ENCODE measurements at regions not wholly inside any gene's neighbourhood (a gene's known extent, or its start where the extent isn't known, plus 50 kb on each side); places are given as distances from the start of the nearest gene placed in this dataset.

DNA sequence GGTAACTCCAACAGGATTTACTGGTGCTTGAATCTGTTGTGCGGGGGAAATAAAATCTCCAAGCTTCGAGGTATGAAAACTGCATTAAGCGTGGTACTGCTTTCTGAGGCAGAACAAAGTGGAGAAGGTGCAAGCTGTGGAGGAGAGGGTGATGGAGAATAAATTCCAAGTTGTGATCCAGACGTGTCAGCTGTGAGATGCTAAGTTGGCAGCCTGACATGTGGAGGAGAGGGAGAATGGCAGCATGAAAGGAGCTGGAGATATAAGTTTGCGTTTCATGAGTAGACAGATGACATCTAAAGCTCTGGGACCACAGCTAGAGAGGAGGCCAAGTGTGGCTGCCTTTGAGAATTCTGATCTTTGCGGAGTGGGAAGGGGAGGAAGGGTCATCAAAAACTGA lies 411.8 kb downstream of the FBXO15 start:
- no peak for DNase-seq (ENCODE audit: low spot score)

DNA sequence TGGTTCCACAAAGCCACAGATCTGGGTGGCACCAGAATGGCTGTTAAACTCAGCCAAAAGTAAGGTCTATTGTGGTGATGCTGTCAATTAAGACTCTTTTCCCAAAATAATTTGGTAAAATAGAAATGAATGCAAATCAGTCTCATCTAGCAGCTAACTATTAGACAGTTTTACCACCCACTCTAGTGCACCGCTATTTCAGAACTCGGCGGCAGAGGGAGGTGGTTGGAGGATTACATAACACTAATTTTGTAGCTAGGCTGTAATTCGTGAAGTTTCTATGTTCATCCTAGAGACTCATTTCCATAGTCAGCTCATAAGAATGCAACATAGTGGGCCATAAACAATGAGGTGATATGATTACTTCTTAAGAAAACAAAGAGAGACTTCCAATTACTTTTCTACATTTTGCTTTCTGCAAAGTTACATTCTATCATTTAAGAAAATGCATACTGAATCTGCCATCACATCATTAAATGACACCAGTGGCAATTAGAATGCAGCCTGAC lies 413.8 kb downstream of the FBXO15 start:
- peak; percentile 52 for DNase-seq (ENCODE audit: low spot score)

DNA sequence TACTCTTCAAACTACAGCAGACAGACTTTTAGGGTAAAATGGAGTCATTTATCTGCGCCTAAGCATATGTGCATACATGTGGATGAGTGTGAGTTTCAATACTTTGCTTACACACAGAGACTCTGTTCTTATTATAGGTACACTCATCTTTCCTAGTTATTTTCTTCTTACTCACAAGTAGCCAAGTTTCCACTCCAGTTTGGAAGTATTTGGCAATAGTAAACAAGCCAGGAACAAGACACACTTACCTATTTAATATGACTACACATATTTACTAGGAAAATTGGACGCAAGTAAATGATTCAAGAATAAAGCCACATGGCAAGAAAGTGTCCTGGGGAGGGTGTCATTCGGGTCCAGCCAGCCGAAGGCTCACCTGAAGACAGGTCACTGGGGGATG lies 414.3 kb downstream of the FBXO15 start:
- no peak for DNase-seq (ENCODE audit: low spot score)

DNA sequence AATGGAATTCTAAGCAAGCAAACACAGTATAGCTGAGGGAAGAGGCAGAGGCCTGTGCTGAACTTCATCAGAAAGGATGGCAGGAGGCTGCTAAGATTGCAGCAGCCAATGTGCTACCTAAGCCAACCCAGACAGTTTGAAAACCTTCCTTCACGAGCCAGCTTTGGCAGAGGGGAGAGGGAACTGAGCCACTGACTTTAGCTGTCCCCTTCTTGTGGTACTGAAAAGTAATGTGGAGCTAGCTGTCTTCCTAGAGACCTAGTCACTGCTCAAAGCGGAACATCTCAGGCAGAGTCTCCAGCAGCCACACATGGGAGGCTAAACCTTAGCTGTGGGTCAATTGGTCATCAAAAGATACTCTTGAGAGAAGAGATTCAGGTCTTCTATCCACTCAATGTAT lies 419.0 kb downstream of the FBXO15 start:
- DNase-seq (ENCODE audit: low spot score) = no peak

DNA sequence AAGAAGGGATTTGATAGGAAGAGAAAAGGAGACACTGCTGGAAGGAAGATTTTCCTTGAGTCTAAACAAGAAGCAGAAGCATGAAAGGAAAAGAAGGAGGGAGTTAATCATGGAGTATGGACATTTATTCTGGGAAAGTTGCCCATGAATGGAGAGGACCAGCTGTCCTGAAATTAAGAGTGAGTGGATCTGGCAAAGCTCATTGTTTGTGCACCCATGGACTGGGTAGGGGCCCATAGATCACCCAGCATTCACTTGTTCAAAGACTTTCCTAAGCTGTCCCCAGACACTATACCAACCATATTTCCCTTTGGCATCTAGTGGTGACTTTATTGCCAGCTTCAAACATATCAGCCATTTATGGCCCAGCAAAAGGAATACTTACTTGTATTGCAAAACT lies 422.7 kb downstream of the FBXO15 start:
- no peak for DNase-seq (ENCODE audit: low spot score)

DNA sequence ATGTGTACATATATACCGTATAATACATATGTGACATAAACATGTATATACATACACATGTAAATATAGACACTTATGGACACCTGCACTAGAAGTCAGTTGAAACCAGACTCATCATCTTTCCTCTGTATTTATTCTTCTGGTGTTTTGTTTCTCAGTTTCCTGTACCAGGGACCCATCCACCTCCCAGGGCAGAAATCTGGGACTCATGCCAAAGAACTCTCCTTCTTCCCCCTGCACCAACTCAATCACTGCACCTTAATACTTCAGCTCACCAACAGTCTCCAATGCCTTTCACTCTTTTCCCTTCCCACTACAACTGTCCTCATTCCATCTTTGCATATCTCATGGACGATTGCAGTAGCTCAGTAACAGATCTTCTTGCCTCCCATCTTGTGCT lies 428.0 kb downstream of the FBXO15 start:
- DNase-seq (ENCODE audit: low spot score) = no peak

DNA sequence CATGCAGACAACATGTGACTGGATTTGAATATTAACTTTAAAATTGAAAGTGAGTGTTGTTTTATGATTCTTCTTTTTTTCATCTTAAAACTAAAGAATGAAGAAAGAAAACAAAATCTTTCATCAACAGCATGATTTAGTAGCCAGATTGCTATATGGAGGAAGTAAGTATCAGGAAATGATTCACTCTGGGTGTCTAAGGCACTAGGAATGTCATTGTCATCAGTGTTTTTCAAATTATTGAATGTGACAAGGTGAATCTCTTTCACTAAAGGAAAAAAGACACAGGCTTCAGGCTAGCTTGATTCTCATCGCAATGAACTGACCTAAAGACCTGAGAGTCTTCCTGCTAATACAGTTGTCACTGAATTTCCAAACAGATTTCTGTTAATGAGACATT lies 430.1 kb downstream of the FBXO15 start:
- no peak for DNase-seq (ENCODE audit: low spot score)

DNA sequence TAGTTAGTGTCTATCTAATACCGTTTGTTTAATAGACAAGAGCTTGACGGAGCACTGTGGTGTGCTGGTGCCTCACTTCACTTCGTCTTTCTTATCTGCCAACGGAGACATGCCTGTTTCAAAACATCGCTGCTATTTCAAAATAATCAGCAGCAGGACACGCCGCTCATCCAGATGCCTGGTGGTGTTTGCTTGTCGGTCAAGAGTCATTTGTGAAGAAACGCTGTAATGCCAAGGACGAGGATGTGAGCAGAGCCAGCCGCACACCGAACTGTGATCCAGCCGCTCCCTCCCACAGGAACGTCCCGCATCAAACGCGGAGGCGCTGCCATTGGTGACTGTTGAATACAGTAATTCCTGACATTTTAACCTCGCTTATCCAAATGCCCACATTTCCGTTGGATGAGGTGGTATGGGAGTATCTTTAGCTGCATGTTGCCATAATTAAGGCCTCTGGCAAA lies 432.4 kb downstream of the FBXO15 start:
- DNase-seq (ENCODE audit: low spot score) = no peak

DNA sequence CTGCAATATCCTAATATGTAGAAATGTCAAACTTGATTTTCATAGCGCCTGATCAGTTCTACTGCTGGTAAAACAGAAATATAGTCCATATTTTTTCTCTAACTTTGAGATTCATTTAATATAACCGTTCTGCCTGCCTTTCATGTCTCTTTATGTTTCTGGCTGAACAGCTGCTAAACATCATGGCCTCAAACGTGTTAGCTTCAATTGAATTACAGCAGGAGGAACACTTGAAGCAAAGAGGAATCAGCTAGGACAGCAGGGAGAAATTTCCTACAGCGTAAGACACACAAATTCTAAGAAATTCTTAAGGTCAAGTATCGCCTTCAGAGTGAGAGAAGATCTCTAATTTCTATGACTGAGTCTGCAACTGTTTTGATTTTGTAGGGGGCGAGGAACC lies 433.2 kb downstream of the FBXO15 start:
- DNase-seq (ENCODE audit: low spot score) = no peak

DNA sequence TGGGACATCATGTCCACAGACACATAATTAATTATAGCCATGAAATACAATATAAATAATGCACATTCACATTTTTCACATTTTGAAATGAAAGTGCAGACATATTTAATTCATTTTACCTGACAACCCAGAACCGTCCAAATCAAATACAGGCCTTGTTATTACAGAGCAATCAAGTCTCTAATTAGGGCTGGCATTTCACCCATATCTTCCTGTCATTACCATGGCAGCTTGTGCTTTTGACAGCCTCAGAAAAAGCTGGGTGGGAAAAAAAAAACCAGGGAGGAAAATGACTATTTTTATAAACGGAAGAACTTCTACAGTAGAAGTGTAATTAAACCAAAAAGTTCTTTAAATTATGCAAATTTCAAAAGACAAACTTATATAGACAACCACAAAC lies 436.4 kb downstream of the FBXO15 start:
- DNase-seq (ENCODE audit: low spot score) = no peak

DNA sequence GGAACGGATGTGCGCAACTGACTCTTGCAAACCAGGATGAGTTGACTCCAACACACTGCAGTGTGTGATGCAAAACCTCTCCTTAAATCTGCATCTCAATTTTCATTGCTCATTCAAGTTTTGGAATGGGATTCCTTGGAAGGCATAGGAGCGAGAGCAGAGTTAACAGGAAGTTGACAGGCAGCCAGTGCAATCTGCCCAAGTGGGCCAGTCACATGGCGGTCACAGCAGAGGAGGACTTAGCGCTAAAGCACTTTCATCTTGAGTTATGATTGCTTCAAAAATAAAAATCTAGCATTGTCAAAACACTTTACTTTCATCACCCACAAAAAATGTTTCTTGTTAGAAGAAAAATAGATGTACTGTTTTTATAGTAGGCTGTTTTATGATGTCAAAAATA lies 439.0 kb downstream of the FBXO15 start:
- no peak for DNase-seq (ENCODE audit: low spot score)

DNA sequence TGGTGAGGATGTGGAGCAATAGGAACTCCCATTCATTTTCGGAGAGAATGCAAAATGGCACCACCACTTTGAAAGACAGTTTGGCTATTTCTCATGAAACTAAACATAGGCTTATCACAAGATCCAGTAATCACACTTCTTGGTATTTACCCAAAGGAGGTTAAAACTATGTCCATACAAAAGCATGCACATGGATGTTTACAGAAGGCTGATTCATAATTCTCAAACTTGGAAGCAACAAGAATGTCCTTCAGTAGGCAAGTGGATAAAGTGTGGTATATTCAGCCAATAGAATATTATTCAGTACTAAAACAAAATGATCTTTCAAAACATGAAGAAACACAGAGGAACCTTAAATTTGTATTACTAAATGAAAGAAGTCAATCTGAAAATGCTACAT lies 440.6 kb downstream of the FBXO15 start:
- DNase-seq (ENCODE audit: low spot score) = no peak

DNA sequence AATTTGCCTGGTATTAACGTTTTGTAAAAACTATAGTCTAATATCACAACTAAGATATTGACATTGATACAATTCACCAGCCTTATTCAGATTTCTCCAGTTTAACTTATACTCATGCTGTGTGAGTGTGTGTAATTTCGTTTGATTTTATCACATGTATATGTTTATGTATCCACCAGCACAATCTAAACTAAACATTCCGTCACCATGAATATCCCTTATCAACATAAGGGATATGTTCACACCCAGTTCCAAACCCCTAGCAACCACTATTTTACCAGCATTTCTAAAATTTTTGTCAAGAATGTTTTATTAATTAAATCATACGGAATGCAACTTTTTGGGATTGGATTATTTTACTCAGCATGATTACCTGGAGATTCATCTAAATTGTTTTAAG lies 450.3 kb downstream of the FBXO15 start:
- DNase-seq (ENCODE audit: low spot score) = no peak

DNA sequence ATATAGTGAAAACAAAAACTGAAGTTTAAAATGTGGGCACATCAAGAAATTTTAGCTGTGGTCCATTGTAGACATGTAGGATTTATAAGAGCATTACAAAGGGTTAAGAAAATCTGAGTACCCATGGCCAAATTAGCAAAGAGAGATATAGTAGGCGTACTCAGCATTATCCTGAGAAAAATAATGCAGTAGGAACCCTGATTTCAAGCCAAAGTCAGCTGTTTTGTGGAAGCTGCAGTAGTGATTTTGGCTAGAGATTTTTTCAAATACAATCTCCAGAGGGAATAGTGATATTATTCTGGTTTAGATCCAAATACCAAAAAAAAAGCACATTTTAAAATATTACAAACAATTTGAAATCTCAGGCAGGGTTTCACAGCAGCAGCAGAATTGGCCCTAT lies 450.9 kb downstream of the FBXO15 start:
- no peak for DNase-seq (ENCODE audit: low spot score)

DNA sequence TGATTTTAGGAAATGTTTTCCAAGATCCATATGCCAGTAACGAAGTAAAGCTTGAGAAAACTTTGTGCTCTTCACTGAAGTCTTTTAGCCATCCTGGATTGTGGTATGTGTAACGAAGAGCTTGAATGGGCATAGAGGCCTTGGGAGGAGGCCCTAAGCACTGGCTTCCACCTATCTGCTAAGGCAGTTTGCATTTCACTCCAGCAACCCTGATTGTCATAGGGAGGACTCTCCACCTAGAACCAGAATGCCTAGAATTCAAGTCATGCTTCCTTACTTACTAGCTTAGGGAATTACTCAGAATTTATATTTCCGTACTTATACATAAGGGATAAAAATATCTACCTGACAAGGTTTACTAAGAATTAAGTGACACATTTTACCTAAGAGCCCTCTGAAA lies 451.5 kb downstream of the FBXO15 start:
- no peak for DNase-seq (ENCODE audit: low spot score)

DNA sequence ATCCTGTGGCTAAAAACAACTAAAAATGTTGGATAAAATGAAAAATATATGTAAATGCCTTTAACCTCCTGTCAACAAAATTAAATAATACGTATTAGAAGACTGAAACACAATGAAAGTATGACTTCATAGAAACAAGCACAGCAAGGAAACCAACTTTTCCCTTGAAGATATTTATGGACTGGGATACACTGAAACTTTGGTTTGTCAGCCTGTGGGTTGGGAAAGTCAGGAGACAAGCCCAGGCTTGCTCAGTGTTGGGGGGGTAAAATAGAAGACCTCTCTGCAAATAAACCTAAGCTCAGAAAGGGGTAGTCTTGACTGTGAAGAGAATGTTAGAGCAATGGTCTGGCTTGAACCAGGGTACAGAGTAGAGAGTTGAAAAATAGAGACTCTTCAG lies 454.5 kb downstream of the FBXO15 start:
- DNase-seq (ENCODE audit: low spot score) = no peak

DNA sequence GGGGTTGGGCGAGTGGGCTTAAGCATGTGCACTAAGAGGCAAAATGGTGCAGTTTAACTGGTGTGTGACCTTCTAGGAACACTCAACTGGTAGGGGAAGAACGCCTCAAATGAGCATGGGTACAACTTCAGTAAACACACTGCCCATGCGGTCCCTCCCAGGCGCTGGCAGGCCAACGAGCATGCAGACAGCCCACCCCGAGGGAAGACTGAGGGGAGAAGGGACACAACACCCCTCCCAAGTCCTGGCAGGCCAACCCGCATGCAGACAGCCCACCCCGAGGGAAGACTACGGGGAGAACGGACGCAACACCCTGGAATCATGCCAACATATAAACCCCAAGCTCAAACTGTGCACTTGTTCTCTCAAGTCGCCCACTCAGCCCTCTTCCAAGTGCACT lies 456.0 kb downstream of the FBXO15 start:
- no peak for DNase-seq (ENCODE audit: low spot score)

DNA sequence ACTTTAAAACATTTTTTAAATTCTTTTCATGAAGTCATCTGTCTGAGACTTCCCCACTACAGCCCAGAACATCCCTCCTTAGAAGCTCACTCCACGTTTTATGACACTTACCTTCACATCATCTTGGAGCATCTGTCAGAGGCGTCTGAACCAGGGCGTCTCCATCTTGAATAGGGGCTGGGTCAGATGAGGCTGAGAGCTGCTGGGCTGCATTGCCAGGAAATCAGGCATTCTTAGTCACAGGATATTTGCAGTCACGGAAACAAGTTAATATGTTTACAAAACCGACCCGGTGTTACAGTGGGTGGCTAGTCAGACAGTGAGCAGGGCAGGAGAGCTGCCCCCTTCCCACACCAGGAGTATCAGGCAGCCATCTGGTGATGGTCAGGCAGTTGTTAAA lies 456.5 kb downstream of the FBXO15 start:
- DNase-seq (ENCODE audit: low spot score) = no peak

DNA sequence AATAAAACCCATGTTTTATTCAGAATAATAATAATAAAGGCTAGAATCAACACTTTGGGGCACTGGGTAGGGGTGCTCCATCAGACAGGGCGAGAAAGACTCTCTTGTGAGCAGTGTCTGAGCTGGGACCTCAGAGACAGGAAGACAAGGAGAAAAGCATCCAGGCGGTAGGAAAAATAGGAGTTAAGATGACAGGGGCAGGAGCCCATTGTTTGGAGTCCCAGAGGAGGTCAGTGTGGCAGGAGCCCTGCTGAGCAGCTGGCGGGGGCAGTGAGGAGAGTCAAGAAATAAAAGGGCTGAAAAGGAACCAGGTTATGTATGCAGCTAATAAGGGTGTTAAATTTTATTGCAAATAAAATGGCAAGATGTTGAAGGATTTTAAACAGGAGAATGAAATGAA lies 457.4 kb downstream of the FBXO15 start:
- no peak for DNase-seq (ENCODE audit: low spot score)

DNA sequence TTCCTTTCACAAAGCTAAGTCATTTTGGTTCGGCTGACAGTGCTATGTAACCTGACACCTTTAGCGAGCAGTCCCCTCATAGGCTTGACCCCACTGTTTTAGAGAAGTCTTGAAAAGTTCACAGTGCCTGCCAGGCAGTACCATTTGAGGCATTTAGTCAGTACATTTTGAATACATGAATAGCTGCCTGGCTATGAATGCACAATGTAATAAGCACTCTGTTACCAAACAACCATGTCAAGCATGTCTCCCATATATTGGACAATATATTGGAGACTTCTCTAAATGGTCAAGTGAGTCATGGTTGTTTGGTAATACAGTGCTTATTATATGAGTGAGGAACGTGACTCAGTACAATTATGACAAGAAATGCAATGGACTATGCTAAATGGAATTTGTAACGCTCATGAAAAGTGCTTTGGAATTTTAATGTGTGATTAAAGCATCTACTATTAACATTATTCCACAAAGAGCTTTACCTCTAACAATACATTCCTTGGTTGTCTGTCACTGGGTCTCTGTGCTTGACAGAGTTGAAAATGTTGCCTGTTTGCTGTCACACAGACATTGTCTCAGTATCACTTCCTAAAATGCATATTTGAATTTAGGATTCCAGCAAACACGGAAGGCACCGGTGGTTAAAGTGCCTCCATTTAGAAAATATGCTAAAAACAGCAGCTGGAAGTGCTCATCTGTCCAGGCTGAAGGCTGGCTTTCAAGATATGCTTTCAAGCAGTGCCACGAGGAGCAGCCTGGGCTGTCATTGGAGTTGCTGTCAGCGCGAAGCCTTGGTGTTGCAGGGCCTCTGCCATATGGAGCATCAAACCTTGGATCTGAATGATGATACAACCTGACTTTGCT lies 458.6 kb downstream of the FBXO15 start:
- DNase-seq (ENCODE audit: low spot score) = no peak

DNA sequence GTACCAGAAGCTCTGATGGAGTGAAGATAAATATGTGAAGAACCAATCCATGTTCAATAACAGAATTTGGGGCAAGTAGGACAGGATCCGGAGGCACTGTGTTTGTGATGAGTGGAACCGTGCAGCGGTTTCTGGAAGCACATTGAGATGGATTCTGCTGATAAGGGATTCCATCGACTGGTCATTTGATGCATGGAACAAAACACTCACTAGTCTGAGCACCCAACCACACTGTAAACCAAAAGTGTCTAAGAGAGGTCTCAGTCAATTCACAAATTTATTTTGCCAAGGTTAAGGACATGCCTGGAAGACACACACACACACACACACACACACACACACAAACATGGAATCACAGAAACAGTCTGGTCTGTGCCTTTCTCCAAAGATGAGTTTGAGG lies 459.5 kb downstream of the FBXO15 start:
- no peak for DNase-seq (ENCODE audit: low spot score)

DNA sequence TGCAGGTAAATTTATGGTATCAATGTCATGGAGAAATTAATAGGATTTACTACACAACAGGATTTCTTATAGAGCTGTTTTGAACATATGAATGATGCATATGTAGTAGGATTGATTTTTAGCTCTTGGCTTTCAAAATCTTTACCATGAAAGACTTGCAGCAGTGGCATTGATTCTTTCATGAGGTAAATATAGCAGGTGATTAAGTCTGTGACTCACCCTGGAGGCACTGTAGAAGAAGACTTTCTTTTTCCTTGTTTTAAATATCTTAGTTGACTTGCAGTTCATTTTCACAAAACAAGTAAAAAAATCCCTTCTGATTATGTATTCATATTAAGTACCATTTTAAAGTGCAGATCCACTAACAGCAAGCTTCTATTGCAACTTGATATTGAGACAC lies 463.0 kb downstream of the FBXO15 start:
- DNase-seq (ENCODE audit: low spot score) = no peak

DNA sequence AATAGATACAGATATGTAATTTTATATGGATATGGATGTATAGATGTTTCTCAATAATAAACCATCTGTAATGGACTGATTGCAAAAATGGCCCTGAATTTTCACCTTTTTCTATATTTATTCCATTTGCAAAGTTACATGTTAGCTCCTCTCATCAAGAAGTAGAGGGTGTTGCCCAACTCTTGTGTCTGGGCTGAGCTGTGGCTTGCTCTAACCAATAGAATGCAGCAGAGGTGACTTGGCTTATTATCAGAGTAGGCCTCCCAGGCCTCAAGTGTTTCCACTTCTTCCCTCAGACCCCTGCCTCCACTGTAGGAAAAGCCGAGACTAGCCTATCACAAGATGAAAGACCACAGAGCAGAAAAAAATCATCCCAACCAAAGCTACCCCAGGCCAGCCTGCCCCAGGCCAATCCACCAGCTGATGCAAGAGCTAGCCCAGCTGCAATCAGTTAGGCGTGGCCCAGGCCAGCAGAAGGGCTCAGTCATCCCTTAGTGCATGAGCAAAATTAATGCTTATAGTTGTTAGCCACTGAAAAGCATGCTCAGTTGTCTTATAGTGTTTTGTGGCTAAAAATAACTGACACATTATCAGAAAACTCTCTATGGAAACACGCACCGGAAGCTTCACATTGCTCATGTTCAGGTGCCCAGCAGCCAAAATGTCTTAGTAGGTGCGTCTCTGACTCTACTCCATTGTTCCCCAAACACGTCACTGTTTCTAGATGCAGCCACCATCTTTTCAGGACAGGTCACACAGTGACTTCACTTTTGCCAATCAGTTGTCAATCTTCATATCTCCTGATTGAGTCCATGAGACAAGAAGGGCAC lies 464.0 kb downstream of the FBXO15 start:
- no peak for DNase-seq (ENCODE audit: low spot score)

Measured in Ammon's horn (tissue), 1 donor.